ENCODE measurements at regions not wholly inside any gene's neighbourhood (a gene's known extent, or its start where the extent isn't known, plus 50 kb on each side); places are given as distances from the start of the nearest gene placed in this dataset.
"Not testable (repeated sequence)": the region's sequence is repeated elsewhere in the genome, so short reads cannot be mapped to it uniquely, and the experiment has no call there.

GRCh38 chr3:4149296-4149695, 153.9 kb upstream of the SETMAR start:
- DNase-seq (no peak), ATAC-seq (no peak)

- no peak for DNase-seq
- ATAC-seq = no peak
These were observed 152.4 kb upstream of the SETMAR start for GRCh38 chr3:4150816-4151215.

- DNase-seq (no peak), ATAC-seq (no peak)
These were observed 151.3 kb upstream of the SETMAR start for GRCh38 chr3:4151859-4152258.

GRCh38 chr3:4153771-4154170, 149.4 kb upstream of the SETMAR start:
- DNase-seq (no peak), ATAC-seq (no peak)

- ATAC-seq = no peak
- DNase-seq = no peak
These were observed 144.8 kb upstream of the SETMAR start for GRCh38 chr3:4158329-4158728.

GRCh38 chr3:4162096-4162495, 141.1 kb upstream of the SETMAR start:
- ATAC-seq (no peak), DNase-seq (no peak)

- ATAC-seq = no peak
- DNase-seq = no peak
These were observed 140.2 kb upstream of the SETMAR start for GRCh38 chr3:4163011-4163410.

- DNase-seq (no peak), ATAC-seq (no peak)
These were observed 136.6 kb upstream of the SETMAR start for GRCh38 chr3:4166540-4166939.

- not testable (repeated sequence) for DNase-seq, ATAC-seq
These were observed 135.9 kb upstream of the SETMAR start for GRCh38 chr3:4167230-4167629.

GRCh38 chr3:4174791-4175190, 128.4 kb upstream of the SETMAR start:
- DNase-seq = no peak
- no peak for ATAC-seq

GRCh38 chr3:4191971-4192370, 111.2 kb upstream of the SETMAR start:
- DNase-seq = no peak
- no peak for ATAC-seq

- ATAC-seq (no peak), DNase-seq (no peak)
These were observed 108.2 kb upstream of the SETMAR start for GRCh38 chr3:4195006-4195405.

- ATAC-seq (no peak), DNase-seq (no peak)
These were observed 106.5 kb upstream of the SETMAR start for GRCh38 chr3:4196506-4197147.

- ATAC-seq (no peak), DNase-seq (no peak)
These were observed 105.5 kb upstream of the SETMAR start for GRCh38 chr3:4197670-4198069.

GRCh38 chr3:4198491-4198890, 104.7 kb upstream of the SETMAR start:
- ATAC-seq = no peak
- DNase-seq = no peak

GRCh38 chr3:4204776-4205175, 98.4 kb upstream of the SETMAR start:
- not testable (repeated sequence) for ATAC-seq

GRCh38 chr3:4207672-4208071, 95.5 kb upstream of the SETMAR start:
- DNase-seq (no peak), ATAC-seq (no peak)

More at GRCh38 chr3:4204776-4205175, 98.4 kb upstream of the SETMAR start:
- not testable (repeated sequence) for DNase-seq

GRCh38 chr3:4208556-4208955, 94.6 kb upstream of the SETMAR start:
- DNase-seq = no peak
- ATAC-seq = no peak

- no peak for DNase-seq
- no peak for ATAC-seq
These were observed 91.6 kb upstream of the SETMAR start for GRCh38 chr3:4211610-4212009.

GRCh38 chr3:4213420-4213819, 89.7 kb upstream of the SETMAR start:
- not testable (repeated sequence) for ATAC-seq, DNase-seq

GRCh38 chr3:4216974-4217373, 86.2 kb upstream of the SETMAR start:
- DNase-seq, ATAC-seq: not testable (repeated sequence)

GRCh38 chr3:4218456-4219226, 84.5 kb upstream of the SETMAR start:
- ATAC-seq (no peak), DNase-seq (no peak)

GRCh38 chr3:4219227-4219568, 84.0 kb upstream of the SETMAR start:
- no peak for DNase-seq
- ATAC-seq = no peak

GRCh38 chr3:4220065-4220464, 83.1 kb upstream of the SETMAR start:
- DNase-seq = no peak
- ATAC-seq = no peak
